ENCODE measurements at regions not wholly inside any gene's neighbourhood (a gene's known extent, or its start where the extent isn't known, plus 50 kb on each side); places are given as distances from the start of the nearest gene placed in this dataset.

- no peak overlapping the region for H3K4me3 ChIP-seq (ENCODE audit: low read depth in 1 of 2, low read length in 2 of 2)
These were observed 349.5 kb downstream of the NDFIP2 start for GRCh38 chr13:79830426-79830825.

GRCh38 chr13:79829880-79830279, 348.9 kb downstream of the NDFIP2 start:
- no peaks in the 10 kb centered on the region for H3K4me1 ChIP-seq (ENCODE audit: control insufficient read depth in 1 of 2, insufficient read depth in 2 of 2, low read length in 2 of 2)
- H3K27me3 ChIP-seq (ENCODE audit: low read depth, low read length), result no peaks in the 10 kb centered on the region
- no peaks in the 10 kb centered on the region for H3K36me3 ChIP-seq (ENCODE audit: control insufficient read depth in 1 of 2, insufficient read depth in 2 of 2, low read length in 2 of 2)
- H3K4me3 ChIP-seq (ENCODE audit: low read depth in 1 of 2, low read length in 2 of 2), result no peak overlapping the region
- no peaks in the 10 kb centered on the region for H3K9me3 ChIP-seq (ENCODE audit: control insufficient read depth in 1 of 2, low read length in 2 of 2)
- H3K27ac ChIP-seq (ENCODE audit: low read length), result no peak overlapping the region

More at GRCh38 chr13:79830426-79830825, 349.5 kb downstream of the NDFIP2 start:
- H3K27ac ChIP-seq (ENCODE audit: low read length), result no peak overlapping the region
- no peaks in the 10 kb centered on the region for H3K36me3 ChIP-seq (ENCODE audit: control insufficient read depth in 1 of 2, insufficient read depth in 2 of 2, low read length in 2 of 2)
- no peaks in the 10 kb centered on the region for H3K27me3 ChIP-seq (ENCODE audit: low read depth, low read length)
- H3K4me1 ChIP-seq (ENCODE audit: control insufficient read depth in 1 of 2, insufficient read depth in 2 of 2, low read length in 2 of 2), result no peaks in the 10 kb centered on the region
- H3K9me3 ChIP-seq (ENCODE audit: control insufficient read depth in 1 of 2, low read length in 2 of 2), result no peaks in the 10 kb centered on the region

GRCh38 chr13:79825959-79826358, 345.0 kb downstream of the NDFIP2 start:
- Histone ChIP-seq H3K27me3 (ENCODE audit: low read depth, low read length) (no peaks in the 10 kb centered on the region), H3K4me3 (ENCODE audit: low read depth in 1 of 2, low read length in 2 of 2) (no peak overlapping the region), H3K9me3 (ENCODE audit: control insufficient read depth in 1 of 2, low read length in 2 of 2) (no peaks in the 10 kb centered on the region), H3K36me3 (ENCODE audit: control insufficient read depth in 1 of 2, insufficient read depth in 2 of 2, low read length in 2 of 2) (no peaks in the 10 kb centered on the region), H3K27ac (ENCODE audit: low read length) (no peak overlapping the region), H3K4me1 (ENCODE audit: control insufficient read depth in 1 of 2, insufficient read depth in 2 of 2, low read length in 2 of 2) (no peaks in the 10 kb centered on the region)

GRCh38 chr13:79815041-79815440, 334.1 kb downstream of the NDFIP2 start:
- Histone ChIP-seq H3K4me3 (ENCODE audit: low read depth in 1 of 2, low read length in 2 of 2) (no peak overlapping the region), H3K9me3 (ENCODE audit: control insufficient read depth in 1 of 2, low read length in 2 of 2) (no peaks in the 10 kb centered on the region), H3K27me3 (ENCODE audit: low read depth, low read length) (no peaks in the 10 kb centered on the region), H3K36me3 (ENCODE audit: control insufficient read depth in 1 of 2, insufficient read depth in 2 of 2, low read length in 2 of 2) (no peaks in the 10 kb centered on the region), H3K4me1 (ENCODE audit: control insufficient read depth in 1 of 2, insufficient read depth in 2 of 2, low read length in 2 of 2) (no peaks in the 10 kb centered on the region), H3K27ac (ENCODE audit: low read length) (no peak overlapping the region)

- Histone ChIP-seq H3K9me3 (ENCODE audit: control insufficient read depth in 1 of 2, low read length in 2 of 2) (no peaks in the 10 kb centered on the region), H3K27ac (ENCODE audit: low read length) (no peak overlapping the region), H3K4me1 (ENCODE audit: control insufficient read depth in 1 of 2, insufficient read depth in 2 of 2, low read length in 2 of 2) (no peaks in the 10 kb centered on the region), H3K4me3 (ENCODE audit: low read depth in 1 of 2, low read length in 2 of 2) (no peak overlapping the region), H3K36me3 (ENCODE audit: control insufficient read depth in 1 of 2, insufficient read depth in 2 of 2, low read length in 2 of 2) (no peaks in the 10 kb centered on the region), H3K27me3 (ENCODE audit: low read depth, low read length) (no peaks in the 10 kb centered on the region)
These were observed 331.3 kb downstream of the NDFIP2 start for GRCh38 chr13:79812070-79812850.

GRCh38 chr13:79811170-79811569, 330.2 kb downstream of the NDFIP2 start:
- H3K4me3 ChIP-seq (ENCODE audit: low read depth in 1 of 2, low read length in 2 of 2), result no peak overlapping the region
- no peaks in the 10 kb centered on the region for H3K4me1 ChIP-seq (ENCODE audit: control insufficient read depth in 1 of 2, insufficient read depth in 2 of 2, low read length in 2 of 2)
- no peaks in the 10 kb centered on the region for H3K27me3 ChIP-seq (ENCODE audit: low read depth, low read length)
- no peaks in the 10 kb centered on the region for H3K9me3 ChIP-seq (ENCODE audit: control insufficient read depth in 1 of 2, low read length in 2 of 2)
- H3K27ac ChIP-seq (ENCODE audit: low read length), result no peak overlapping the region
- H3K36me3 ChIP-seq (ENCODE audit: control insufficient read depth in 1 of 2, insufficient read depth in 2 of 2, low read length in 2 of 2), result no peaks in the 10 kb centered on the region

GRCh38 chr13:79810669-79811068, 329.7 kb downstream of the NDFIP2 start:
- H3K9me3 ChIP-seq (ENCODE audit: control insufficient read depth in 1 of 2, low read length in 2 of 2), result no peaks in the 10 kb centered on the region
- no peak overlapping the region for H3K4me3 ChIP-seq (ENCODE audit: low read depth in 1 of 2, low read length in 2 of 2)
- no peaks in the 10 kb centered on the region for H3K4me1 ChIP-seq (ENCODE audit: control insufficient read depth in 1 of 2, insufficient read depth in 2 of 2, low read length in 2 of 2)
- H3K27ac ChIP-seq (ENCODE audit: low read length), result no peak overlapping the region
- H3K36me3 ChIP-seq (ENCODE audit: control insufficient read depth in 1 of 2, insufficient read depth in 2 of 2, low read length in 2 of 2), result no peaks in the 10 kb centered on the region
- H3K27me3 ChIP-seq (ENCODE audit: low read depth, low read length), result no peaks in the 10 kb centered on the region

- Histone ChIP-seq H3K27me3 (ENCODE audit: low read depth, low read length) (no peaks in the 10 kb centered on the region), H3K9me3 (ENCODE audit: control insufficient read depth in 1 of 2, low read length in 2 of 2) (no peaks in the 10 kb centered on the region)
These were observed 329.1 kb downstream of the NDFIP2 start for GRCh38 chr13:79810018-79810417.

GRCh38 chr13:79808475-79808874, 327.5 kb downstream of the NDFIP2 start:
- Histone ChIP-seq H3K4me3 (ENCODE audit: low read depth in 1 of 2, low read length in 2 of 2) (no peak overlapping the region), H3K9me3 (ENCODE audit: control insufficient read depth in 1 of 2, low read length in 2 of 2) (no peaks in the 10 kb centered on the region), H3K36me3 (ENCODE audit: control insufficient read depth in 1 of 2, insufficient read depth in 2 of 2, low read length in 2 of 2) (no peaks in the 10 kb centered on the region), H3K27ac (ENCODE audit: low read length) (no peak overlapping the region), H3K27me3 (ENCODE audit: low read depth, low read length) (no peaks in the 10 kb centered on the region), H3K4me1 (ENCODE audit: control insufficient read depth in 1 of 2, insufficient read depth in 2 of 2, low read length in 2 of 2) (no peaks in the 10 kb centered on the region)

More at GRCh38 chr13:79810018-79810417, 329.1 kb downstream of the NDFIP2 start:
- H3K4me1 ChIP-seq (ENCODE audit: control insufficient read depth in 1 of 2, insufficient read depth in 2 of 2, low read length in 2 of 2), result no peaks in the 10 kb centered on the region
- no peak overlapping the region for H3K27ac ChIP-seq (ENCODE audit: low read length)
- H3K36me3 ChIP-seq (ENCODE audit: control insufficient read depth in 1 of 2, insufficient read depth in 2 of 2, low read length in 2 of 2), result no peaks in the 10 kb centered on the region
- H3K4me3 ChIP-seq (ENCODE audit: low read depth in 1 of 2, low read length in 2 of 2), result no peak overlapping the region

GRCh38 chr13:79807554-79807953, 326.6 kb downstream of the NDFIP2 start:
- Histone ChIP-seq H3K36me3 (ENCODE audit: control insufficient read depth in 1 of 2, insufficient read depth in 2 of 2, low read length in 2 of 2) (no peaks in the 10 kb centered on the region), H3K9me3 (ENCODE audit: control insufficient read depth in 1 of 2, low read length in 2 of 2) (no peaks in the 10 kb centered on the region), H3K27me3 (ENCODE audit: low read depth, low read length) (no peaks in the 10 kb centered on the region), H3K4me3 (ENCODE audit: low read depth in 1 of 2, low read length in 2 of 2) (no peak overlapping the region), H3K4me1 (ENCODE audit: control insufficient read depth in 1 of 2, insufficient read depth in 2 of 2, low read length in 2 of 2) (no peaks in the 10 kb centered on the region), H3K27ac (ENCODE audit: low read length) (no peak overlapping the region)

GRCh38 chr13:79806821-79807220, 325.9 kb downstream of the NDFIP2 start:
- Histone ChIP-seq H3K4me3 (ENCODE audit: low read depth in 1 of 2, low read length in 2 of 2) (no peak overlapping the region), H3K27ac (ENCODE audit: low read length) (no peak overlapping the region), H3K4me1 (ENCODE audit: control insufficient read depth in 1 of 2, insufficient read depth in 2 of 2, low read length in 2 of 2) (no peaks in the 10 kb centered on the region)

GRCh38 chr13:79805317-79805716, 324.4 kb downstream of the NDFIP2 start:
- Histone ChIP-seq H3K4me3 (ENCODE audit: low read depth in 1 of 2, low read length in 2 of 2) (no peak overlapping the region), H3K9me3 (ENCODE audit: control insufficient read depth in 1 of 2, low read length in 2 of 2) (no peaks in the 10 kb centered on the region), H3K27me3 (ENCODE audit: low read depth, low read length) (no peaks in the 10 kb centered on the region), H3K4me1 (ENCODE audit: control insufficient read depth in 1 of 2, insufficient read depth in 2 of 2, low read length in 2 of 2) (no peaks in the 10 kb centered on the region), H3K36me3 (ENCODE audit: control insufficient read depth in 1 of 2, insufficient read depth in 2 of 2, low read length in 2 of 2) (no peaks in the 10 kb centered on the region), H3K27ac (ENCODE audit: low read length) (no peak overlapping the region)

More at GRCh38 chr13:79806821-79807220, 325.9 kb downstream of the NDFIP2 start:
- Histone ChIP-seq H3K27me3 (ENCODE audit: low read depth, low read length) (no peaks in the 10 kb centered on the region), H3K36me3 (ENCODE audit: control insufficient read depth in 1 of 2, insufficient read depth in 2 of 2, low read length in 2 of 2) (no peaks in the 10 kb centered on the region), H3K9me3 (ENCODE audit: control insufficient read depth in 1 of 2, low read length in 2 of 2) (no peaks in the 10 kb centered on the region)
